ENCODE measurements at regions not wholly inside any gene's neighbourhood (a gene's known extent, or its start where the extent isn't known, plus 50 kb on each side); places are given as distances from the start of the nearest gene placed in this dataset.
"Not testable (repeated sequence)": the region's sequence is repeated elsewhere in the genome, so short reads cannot be mapped to it uniquely, and the experiment has no call there.

DNA sequence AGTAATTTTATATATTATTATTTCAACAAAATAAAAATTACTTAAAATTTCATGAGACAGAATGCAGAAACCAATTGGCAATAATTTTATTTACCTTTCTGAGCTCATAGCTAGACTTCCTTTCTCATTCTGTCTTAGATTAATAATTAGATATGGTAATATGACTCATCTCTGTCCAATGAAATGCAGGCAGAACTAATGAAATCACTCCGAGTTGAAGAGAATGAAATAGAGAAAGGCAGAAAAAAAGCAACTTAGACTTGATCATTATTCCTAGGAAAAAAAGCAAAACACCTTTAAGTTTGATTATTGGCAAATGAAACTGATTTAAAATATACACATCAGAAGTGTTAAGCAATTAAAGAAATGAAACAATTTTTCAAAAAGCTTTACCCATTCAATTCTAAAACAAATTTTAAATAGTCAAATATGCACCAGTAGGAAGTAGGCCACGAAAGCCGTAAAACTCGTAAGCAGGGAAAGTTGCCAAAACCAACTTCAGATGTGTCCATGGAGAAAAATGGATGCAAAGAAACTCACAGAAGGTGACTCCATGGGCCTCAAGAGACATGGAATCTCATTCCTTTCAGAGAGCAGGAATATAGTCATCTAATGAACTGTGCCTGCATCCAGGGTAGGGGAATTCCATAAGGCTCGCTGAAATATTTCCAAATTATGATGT is 293.8 kb upstream of the RGS17 start:
- no peak for DNase-seq (ENCODE audit: low read depth)

DNA sequence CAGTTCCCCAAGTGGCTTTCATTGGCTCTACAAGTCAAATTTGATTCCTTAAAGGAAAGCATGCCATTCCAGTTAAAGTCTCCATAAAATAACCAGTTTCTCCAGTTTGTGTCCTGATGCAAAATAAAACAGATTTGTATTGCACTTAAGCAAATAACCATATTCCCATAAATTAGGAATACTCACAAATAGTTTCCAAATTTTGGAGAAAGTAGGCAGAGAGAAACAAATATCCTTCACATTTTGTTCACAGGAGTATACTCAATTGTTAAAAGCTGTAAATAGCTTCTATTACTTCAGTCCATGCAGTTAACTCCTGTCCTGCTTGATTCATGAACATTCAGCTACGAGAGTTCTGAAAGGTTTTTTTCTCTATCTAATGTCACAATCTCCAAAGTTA is 281.4 kb upstream of the RGS17 start:
- DNase-seq (ENCODE audit: low read depth): no peak

DNA sequence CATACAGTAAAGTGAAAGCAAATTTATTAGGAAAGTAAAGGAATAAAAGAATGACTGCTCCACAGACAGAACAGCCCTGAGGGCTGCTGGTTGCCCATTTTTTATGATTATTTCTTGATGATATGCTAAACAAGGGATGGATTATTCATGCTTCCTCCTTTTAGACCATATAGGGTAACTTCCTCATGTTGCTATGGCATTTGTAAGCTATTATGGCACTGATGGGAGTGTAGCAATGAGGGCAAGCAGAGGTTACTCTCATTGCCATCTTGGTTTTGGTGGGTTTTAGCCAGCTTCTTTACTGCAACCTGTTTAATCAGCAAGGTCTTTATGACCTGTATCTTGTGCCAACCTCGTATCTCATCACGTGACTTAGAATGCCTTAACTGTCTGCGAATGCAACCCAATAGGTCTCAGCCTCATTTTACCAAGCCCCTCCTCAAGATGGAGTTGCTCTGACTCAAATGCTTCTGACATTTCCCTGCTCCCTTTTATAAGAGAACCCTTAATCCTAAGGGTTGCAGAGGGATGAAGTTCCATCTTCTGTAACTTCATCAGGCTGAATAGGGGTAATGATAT is 280.1 kb upstream of the RGS17 start:
- no peak for DNase-seq (ENCODE audit: low read depth)

DNA sequence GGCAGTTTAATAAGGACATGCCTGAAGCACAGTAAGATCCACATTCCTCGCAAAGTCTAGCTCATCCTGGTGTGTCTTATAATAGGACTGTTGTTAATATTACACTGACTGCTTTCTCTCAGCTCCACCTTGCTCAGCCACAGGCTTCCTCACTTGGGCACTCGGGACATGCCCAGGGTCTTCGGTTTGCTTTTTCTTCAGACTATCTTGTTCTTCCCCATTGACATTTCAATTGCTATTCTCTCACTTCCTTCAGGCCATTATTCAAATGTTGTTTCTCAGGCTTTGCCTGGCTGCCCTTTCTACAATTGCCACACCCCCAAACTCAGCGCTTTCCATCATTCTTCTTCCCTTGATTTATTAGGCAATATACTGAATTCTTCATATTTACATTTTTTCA is 274.8 kb upstream of the RGS17 start:
- DNase-seq (ENCODE audit: low read depth): no peak

DNA sequence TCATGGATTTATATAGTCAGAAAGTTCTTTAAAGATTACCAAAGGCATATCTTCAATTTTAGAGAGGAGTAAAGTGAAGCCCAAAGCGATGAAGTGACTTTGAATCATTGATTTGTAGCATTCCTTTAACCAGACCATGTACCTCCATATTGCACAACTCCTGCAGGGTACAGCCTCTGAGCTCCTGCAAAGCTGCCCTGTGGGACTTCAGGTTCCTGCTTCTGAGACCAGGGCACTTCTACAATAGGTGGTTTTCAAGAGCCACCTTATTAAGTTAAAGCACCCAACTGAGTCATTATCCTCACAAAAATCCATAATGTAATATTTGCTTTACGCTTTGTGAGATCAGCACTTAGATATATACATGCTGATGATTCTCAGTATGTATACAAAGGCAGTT is 270.7 kb upstream of the RGS17 start:
- no peak for DNase-seq (ENCODE audit: low read depth)

DNA sequence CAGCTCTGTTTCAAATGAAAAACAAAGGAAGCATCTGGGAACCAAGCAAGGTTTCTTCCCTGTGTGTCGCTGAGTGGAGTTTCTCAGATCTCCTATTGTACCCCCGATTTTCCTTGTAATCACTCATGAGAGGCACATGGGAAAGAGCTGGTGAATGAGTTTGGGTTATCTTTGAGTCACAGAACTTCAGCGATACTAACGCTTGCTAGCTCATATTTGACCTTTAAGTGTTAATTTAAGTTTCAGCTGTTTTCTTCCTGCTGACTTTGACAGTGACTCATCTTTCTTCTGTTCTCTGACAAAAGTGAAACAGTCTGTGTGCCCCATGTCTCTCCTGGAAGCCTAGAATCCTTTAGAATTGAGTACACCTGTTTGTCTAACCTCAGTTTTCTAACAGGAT is 261.1 kb upstream of the RGS17 start:
- DNase-seq (ENCODE audit: low read depth): peak; percentile 48

DNA sequence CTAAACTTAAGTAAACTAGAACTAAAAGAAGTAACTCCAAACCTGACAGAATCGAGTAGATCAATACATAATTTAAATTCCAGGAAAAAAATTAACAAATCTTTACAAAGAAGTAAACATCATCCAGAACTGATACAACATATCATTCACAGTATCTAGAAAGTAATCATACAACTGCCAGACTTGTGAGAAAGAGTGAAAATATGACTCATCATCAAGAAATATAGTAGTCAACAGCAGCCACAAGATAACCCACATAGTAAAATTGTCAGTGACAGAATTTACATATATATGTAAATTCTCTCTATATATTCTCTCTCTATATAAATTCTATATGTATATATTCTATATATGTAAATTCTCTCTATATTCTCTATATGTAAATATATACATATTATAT is 242.8 kb upstream of the RGS17 start:
- no peak for DNase-seq (ENCODE audit: low read depth)

DNA sequence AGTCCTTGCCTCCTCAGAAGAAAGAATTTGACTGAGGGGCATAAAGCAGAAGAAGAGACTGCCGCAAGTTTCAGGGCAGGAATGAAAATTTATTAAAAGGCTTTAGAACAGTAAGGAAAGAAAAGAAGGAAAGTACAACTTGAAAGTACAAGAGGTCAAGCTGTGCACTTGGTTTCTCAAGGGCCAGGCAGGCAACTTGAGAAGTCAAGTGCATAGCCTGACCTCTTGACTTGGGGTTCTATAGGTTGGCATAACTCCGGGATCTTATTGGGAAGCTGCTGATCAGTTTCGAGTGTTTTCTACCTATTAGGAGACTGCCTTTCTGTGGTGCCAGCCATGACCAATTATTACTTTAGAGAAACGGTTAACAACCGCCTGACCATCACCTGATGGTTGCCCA is 237.0 kb upstream of the RGS17 start:
- DNase-seq (ENCODE audit: low read depth): no peak

DNA sequence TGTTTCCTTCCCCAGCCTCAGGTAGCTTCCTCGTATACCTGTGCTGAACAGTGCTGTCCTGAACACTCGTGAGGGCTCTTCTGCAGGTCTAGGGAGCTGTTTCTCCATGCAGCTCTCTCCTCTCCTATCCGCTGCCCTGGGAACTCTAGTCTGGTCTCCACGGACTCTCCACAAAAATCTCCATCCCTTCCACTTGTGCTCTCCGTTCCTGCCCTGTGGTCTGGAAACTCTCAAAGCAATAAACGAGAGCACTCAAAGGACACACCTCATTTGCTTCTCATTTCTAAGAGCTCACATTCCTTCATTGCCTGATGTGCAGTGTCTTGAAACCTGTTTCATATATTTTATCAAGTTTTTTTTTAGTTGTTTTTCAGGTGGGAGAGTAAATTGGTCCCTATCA is 235.9 kb upstream of the RGS17 start:
- no peak for DNase-seq (ENCODE audit: low read depth)

DNA sequence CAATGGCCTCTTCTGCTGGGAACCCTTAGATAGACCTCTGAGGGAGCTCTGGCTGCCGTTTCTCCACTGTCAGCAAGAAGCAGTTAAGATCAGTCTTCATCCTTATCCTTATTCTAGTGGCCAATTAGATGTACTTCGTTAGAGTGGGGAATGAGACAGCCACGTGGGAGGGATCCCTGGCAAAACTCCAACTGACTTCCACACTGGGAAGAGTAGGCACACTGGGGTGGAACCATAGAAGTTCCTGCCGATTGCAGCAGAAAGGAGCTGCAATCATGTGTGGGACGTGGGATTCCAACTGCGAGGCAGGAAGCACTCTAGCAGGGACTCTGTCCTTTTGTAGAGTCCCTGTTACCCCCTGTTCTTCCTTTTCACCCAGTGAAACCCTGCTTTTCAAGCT is 226.3 kb upstream of the RGS17 start:
- no peak for DNase-seq (ENCODE audit: low read depth)

DNA sequence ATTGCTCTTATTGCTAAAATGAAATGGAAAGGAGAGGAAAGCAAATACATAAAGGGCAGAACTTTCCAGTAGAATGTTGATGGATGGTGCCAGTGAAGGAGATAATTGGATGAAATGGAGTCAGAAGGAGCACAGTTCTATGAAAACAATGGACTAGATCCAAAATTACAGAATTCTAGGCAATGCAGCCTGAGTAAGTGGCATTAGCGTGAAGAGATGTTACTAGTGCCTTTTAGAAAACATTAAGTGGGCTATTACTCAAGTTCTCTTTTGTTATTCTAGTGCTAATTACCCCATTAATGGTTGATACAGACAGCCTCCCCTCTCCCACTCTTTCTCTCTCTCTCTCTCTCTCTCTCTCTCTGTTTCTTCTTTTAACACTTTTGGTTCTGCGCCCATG is 209.5 kb upstream of the RGS17 start:
- DNase-seq (ENCODE audit: low read depth): no peak

DNA sequence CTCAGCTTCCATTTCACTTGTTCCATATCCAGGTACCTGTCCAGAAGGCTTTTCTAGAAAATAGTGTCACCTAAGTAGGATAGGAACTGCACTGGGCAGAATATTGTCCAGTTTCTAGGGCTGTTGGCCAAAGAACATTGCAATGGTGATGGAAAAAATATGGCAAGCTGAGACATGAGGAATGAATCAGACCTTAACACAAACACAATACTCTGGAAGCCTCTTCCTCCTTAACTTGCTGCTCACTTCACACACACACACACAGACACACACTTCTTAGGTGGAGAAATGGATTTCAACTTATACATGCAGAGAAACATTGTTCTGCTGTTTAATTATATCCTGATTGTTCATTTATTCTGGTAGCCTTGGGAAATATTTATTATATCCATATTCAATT is 203.0 kb upstream of the RGS17 start:
- DNase-seq (ENCODE audit: low read depth): no peak

DNA sequence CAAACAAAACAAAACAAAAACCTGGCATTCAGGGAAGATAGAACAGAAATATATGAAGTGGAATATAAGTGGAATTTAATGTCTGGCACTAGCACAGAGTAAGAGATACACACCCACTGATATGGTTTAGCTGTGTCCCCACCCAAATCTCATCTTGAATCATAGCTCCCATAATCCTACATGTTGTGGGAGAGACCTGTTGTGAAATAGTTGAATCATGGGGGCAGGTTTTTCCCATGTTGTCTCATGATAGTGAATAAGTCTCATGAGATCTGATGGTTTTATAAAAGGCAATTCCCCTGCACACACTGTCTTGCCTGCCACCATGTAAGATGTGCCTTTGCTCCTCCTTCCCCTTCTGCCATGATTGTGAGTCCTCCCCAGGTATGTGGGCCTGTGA is 200.1 kb upstream of the RGS17 start:
- not testable (repeated sequence) for DNase-seq (ENCODE audit: low read depth)

DNA sequence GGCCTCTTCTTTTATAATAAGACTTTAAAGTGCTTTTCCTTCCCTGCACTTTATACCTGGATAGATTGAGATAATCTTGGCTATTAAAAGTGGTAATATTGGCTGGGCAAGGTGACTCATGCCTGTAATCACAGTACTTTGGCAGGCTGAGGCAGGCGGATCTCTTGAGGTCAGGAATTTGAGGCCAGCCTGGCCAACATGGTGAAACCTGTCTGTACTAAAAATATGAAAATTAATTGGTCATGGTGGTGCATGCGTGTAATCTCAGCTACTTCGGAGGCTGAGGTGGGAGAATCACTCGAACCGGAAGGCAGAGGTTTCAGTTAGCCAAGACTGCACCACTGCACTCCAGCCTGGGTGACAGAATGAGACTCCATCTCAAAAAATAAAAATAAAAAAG is 197.1 kb upstream of the RGS17 start:
- no peak for DNase-seq (ENCODE audit: low read depth)

DNA sequence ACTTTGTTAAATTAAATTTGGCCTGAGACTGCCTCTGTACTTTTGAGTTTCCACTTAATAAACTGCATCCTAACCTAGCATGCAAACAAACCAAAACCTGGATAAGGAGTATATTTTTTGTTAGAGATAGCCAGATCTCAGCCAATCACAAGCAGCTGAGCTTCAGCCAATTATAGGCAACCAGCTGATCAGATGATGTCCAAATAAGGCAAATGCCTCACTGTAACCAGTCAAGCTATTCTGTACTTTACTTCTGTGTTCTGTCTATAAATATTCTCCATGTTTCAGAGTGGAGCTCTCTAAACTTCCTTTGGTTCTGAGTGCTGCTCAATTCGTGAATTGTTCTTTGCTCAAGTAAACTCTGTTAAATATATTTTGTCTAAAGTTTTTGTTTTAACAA is 194.6 kb upstream of the RGS17 start:
- DNase-seq (ENCODE audit: low read depth): no peak

DNA sequence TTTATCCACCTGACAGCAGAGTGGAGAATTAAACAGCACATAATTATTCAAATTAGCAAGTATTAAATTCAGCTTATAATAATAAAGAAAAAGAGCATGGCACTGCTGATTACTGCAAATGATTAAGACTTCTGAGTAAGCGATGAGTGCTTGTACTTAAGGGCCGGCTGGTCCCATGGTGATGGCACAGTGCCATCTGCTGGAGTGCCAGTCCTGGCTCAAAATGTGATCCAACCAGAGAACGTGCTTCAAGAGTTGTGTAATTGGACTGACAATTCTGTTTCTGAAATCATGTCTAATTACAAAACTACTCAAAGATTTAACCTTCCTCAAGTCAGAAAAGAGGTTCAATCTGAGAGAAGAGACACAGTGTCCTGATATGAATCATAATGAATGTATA is 181.6 kb upstream of the RGS17 start:
- peak; percentile 70 for DNase-seq (ENCODE audit: low read depth)

DNA sequence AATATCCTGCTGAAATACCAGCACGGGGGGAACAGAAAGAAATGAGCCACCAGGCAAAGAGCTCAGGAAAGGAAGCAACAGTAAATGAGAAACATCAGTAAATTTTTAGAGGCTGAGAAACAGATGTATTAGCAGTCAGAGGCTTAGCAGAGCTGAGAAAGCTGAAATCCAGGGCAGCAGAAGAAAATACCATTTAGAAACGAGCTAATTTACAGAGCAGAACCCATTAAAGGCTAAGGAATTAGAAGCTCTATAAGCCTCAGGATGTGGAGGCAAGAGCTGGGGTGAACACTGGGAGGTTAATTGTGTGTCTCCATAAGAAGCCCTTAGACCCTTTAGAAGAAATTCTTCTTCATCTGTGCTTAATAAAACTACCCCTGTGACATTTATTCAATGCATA is 178.6 kb upstream of the RGS17 start:
- no peak for DNase-seq (ENCODE audit: low read depth)

DNA sequence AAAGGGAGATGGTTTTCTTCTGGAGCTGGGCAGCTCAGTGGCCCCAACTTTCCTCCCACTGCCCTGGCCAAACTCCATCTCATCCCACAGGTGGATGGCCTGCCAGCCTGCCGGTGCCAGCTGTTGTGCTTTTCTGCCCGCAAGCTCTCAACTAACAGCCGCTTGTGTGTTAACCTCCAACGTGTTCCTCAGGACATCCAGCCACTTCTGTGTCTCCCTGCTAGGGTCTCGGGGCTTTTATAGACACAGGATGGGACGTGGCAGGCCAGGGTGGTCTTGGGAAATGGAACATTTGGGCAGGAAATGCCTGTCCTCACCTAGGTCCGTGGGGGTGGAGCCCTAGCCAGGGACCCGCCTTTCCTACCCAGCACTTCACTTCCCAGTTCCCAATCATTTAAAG is 171.1 kb upstream of the RGS17 start:
- no peak for DNase-seq (ENCODE audit: low read depth)

DNA sequence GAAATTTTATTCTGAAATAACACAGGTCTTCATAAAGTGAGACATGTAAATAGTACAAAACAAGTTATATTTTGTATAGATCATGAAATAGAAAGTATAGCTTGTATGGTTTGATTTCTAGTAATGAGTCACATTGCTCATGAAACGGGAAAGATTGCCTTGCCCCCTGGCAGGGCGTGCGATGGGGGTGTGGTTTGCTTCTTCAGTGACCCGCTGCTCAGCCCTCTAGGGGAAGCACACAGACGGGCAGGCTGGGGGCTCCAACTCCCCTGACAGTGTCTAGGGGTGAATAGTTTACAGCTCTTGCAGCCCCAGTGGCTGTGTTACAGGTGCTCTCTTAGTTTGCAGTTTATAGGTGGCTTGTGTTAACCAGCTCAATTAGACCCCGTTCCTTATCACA is 170.5 kb upstream of the RGS17 start:
- DNase-seq (ENCODE audit: low read depth): peak; percentile 3

DNA sequence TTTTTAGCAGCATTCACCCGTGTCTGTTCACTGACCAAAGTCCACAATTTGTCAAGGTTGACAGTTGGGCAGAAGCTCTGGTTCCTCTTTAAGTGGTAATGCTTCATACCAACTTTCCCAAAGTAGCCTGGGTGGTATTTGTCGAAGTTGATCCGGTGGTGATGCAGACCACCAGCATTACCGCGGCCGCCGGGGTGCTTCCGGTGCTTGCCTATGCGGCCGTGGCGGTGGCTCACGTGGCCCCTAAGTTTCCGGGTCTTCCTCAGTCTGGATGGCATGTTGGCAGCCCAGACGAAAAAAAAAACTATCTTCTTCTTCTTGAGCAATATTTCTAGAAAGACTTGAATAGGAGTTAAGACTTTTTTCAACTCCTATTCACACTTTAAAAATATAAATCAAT is 151.4 kb upstream of the RGS17 start:
- not testable (repeated sequence) for DNase-seq (ENCODE audit: low read depth)

DNA sequence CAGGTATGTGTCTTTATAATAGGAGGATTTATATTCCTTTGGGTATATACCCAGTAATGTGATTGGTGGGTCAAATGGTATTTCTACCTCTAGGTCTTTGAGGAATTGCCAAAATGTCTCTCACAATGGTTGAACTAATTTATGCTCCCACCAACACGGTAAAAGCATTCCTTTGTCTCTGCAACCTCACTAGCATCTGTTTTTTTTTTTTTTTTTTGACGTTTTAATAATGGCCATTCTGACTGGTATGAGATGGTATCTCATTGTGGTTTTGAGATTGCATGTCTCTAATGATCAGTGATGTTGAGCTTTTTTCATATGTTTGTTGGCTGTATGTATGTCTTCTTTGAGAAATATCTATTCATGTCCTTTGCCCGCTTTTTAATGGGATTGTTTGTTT is 144.9 kb upstream of the RGS17 start:
- no peak for DNase-seq (ENCODE audit: low read depth)

DNA sequence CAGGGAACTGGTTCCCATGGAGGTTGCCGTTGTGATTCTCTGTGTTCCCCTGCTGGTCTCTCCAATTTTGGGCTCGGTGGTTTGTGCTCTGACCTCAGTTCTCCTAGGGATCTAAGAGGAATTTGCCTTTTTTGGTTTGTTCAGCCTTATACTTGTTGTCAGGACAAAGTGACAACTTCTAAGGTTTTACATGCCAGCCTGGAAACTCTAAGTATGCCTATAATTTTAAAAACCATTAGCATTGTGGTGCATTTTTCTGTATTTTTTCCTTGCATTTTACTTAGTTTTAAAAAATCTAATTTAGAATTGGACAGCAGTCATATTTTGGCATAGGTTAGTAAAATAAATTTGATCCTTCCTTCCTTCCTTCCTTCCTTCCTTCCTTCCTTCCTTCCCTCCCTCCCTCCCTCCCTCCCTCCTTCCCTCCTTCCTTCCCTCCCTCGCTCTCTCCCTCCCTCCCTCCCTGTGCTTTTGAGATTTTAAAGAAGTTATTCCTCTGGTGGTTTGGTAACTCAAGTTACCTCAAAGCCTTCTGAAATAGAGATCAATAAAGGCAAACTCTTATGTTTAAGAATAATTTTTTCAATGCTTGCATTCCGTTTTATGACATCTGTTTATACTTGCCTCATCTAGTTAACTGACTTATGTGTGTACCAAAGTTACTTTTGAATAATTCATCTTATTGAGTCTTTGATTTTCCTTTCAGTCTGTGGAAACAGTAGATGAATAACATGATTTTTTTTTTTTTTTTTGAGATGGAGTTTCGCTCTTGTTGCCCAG is 141.3 kb upstream of the RGS17 start:
- no peak for DNase-seq (ENCODE audit: low read depth)

DNA sequence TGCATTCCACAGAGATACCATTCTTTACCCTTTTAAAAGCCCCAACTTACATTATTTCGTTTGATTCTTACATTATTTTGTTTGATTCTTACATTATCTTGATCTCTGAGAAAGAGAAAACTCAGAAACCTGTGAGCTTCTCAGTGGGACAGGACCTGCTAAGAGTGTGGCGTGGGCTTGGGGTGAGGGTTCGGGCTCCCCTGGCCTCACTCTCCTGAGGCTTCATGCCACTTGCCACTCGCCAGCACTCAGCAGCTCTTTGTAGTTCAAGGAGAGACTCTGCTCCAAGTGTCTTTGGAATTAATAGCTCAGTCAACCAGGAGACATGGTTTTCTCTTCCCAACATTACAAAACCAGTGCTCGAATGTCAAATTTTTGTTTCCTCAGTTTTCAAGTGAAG is 132.4 kb upstream of the RGS17 start:
- no peak for DNase-seq (ENCODE audit: low read depth)
